Fibroblast of skin of right biceps (primary cell): ENCODE measurements at regions not wholly inside any gene's neighbourhood (a gene's known extent, or its start where the extent isn't known, plus 50 kb on each side); places are given as distances from the start of the nearest gene placed in this dataset.
"Not testable (repeated sequence)": the region's sequence is repeated elsewhere in the genome, so short reads cannot be mapped to it uniquely, and the experiment has no call there.

Source experiments
- DNase-seq: peaks from one replicate; pipeline ENCODE4 v3.0.0-alpha.2; 2013

GRCh38 chr14:38394064-38394463, 138.2 kb upstream of the CLEC14A start:
- DNase-seq = peak; percentile 17

GRCh38 chr14:38391334-38391733, 135.4 kb upstream of the CLEC14A start:
- DNase-seq = peak; percentile 36

- DNase-seq = peak; percentile 51
These were observed 133.8 kb upstream of the CLEC14A start for GRCh38 chr14:38389681-38390080.

- no peak for DNase-seq
These were observed 131.9 kb upstream of the CLEC14A start for GRCh38 chr14:38387821-38388220.

- no peak for DNase-seq
These were observed 129.9 kb upstream of the CLEC14A start for GRCh38 chr14:38385836-38386235.

- DNase-seq = no peak
These were observed 129.4 kb upstream of the CLEC14A start for GRCh38 chr14:38385343-38385742.

GRCh38 chr14:38384741-38385140, 128.8 kb upstream of the CLEC14A start:
- DNase-seq = peak; percentile 36

GRCh38 chr14:38367922-38368321, 112.0 kb upstream of the CLEC14A start:
- no peak for DNase-seq

GRCh38 chr14:38366374-38366773, 110.5 kb upstream of the CLEC14A start:
- peak; percentile 44 for DNase-seq

- no peak for DNase-seq
These were observed 107.3 kb upstream of the CLEC14A start for GRCh38 chr14:38363217-38363616.

- DNase-seq = peak; percentile 91
These were observed 101.7 kb upstream of the CLEC14A start for GRCh38 chr14:38357557-38357956.

GRCh38 chr14:38355473-38355872, 99.6 kb upstream of the CLEC14A start:
- DNase-seq = not testable (repeated sequence)

GRCh38 chr14:38350102-38350501, 94.2 kb upstream of the CLEC14A start:
- DNase-seq = no peak

- DNase-seq = peak; percentile 87
These were observed 86.9 kb upstream of the CLEC14A start for GRCh38 chr14:38342803-38343202.

- DNase-seq = peak; percentile 86
These were observed 83.8 kb upstream of the CLEC14A start for GRCh38 chr14:38339696-38340095.

GRCh38 chr14:38336298-38336697, 80.4 kb upstream of the CLEC14A start:
- DNase-seq = no peak

- DNase-seq = no peak
These were observed 74.4 kb upstream of the CLEC14A start for GRCh38 chr14:38330275-38330674.

GRCh38 chr14:38329246-38329645, 73.4 kb upstream of the CLEC14A start:
- no peak for DNase-seq

- no peak for DNase-seq
These were observed 61.0 kb upstream of the CLEC14A start for GRCh38 chr14:38316922-38317321.

- no peak for DNase-seq
These were observed 55.8 kb upstream of the CLEC14A start for GRCh38 chr14:38311655-38312054.

GRCh38 chr14:38310420-38310995, 54.6 kb upstream of the CLEC14A start:
- no peak for DNase-seq

GRCh38 chr14:38309522-38310277, 53.8 kb upstream of the CLEC14A start:
- DNase-seq = no peak
